Thoracic aorta (tissue), 2 donors: ENCODE measurements at regions not wholly inside any gene's neighbourhood (a gene's known extent, or its start where the extent isn't known, plus 50 kb on each side); places are given as distances from the start of the nearest gene placed in this dataset.

Source experiments
- ATAC-seq: fragments of 150-250 bp; one replicate; pipeline ENCODE4 v1.8.0; 2017; ENCODE audit warnings: low read depth; ENCODE audit not compliant: insufficient number of reproducible peaks, low FRiP score
- DNase-seq: peaks from one replicate; pipeline ENCODE4 v3.0.0-alpha.2; 2020; ENCODE audit warnings: low spot score
- H3K27ac ChIP-seq, 2 donors: fragments of 200-600 bp; sonication (generic); 1 replicate in 1 of 2; 2 replicates in 1 of 2; pipeline ENCODE4 v1.5.1; 2016; ENCODE audit warnings: mild to moderate bottlenecking in 2 of 2, moderate library complexity in 2 of 2
- H3K27me3 ChIP-seq: fragments of 200-600 bp; sonication (generic); replicated peaks from 2 replicates; pipeline ENCODE4 v1.6.0; 2016; ENCODE audit warnings: mild to moderate bottlenecking; ENCODE audit not compliant: insufficient read depth
- H3K36me3 ChIP-seq: fragments of 200-600 bp; sonication (generic); one replicate; pipeline ENCODE4 v1.5.1; 2016
- H3K4me1 ChIP-seq, 2 donors: fragments of 200-600 bp; sonication (generic); 1 replicate in 1 of 2; 2 replicates in 1 of 2; pipeline versions ENCODE4 v1.5.1 to v1.6.0; 2016; ENCODE audit warnings: low read depth in 2 of 2, mild to moderate bottlenecking in 1 of 2; ENCODE audit not compliant: control insufficient read depth in 1 of 2
- H3K4me3 ChIP-seq: fragments of 200-600 bp; sonication (generic); 2 replicates; pipeline ENCODE4 v1.5.1; 2016; ENCODE audit warnings: mild to moderate bottlenecking
- H3K9me3 ChIP-seq: fragments of 200-600 bp; sonication (generic); 2 replicates; pipeline ENCODE4 v1.5.1; 2016
- TF ChIP-seq, protein P1 (sequence below): fragments of 200-600 bp; sonication (generic); IDR thresholded peaks from one replicate; pipeline ENCODE4 v1.5.1; 2019; ENCODE audit warnings: antibody characterized with exemption

GRCh38 chr3:18232317-18232716, 192.8 kb downstream of the SATB1 start:
- no peak overlapping the region for H3K4me3 ChIP-seq
- H3K36me3 ChIP-seq, result no peaks in the 10 kb centered on the region
- H3K27me3 ChIP-seq, result no peaks in the 10 kb centered on the region
- ATAC-seq (no peak), DNase-seq (no peak)
- TF ChIP-seq, protein P1, sequence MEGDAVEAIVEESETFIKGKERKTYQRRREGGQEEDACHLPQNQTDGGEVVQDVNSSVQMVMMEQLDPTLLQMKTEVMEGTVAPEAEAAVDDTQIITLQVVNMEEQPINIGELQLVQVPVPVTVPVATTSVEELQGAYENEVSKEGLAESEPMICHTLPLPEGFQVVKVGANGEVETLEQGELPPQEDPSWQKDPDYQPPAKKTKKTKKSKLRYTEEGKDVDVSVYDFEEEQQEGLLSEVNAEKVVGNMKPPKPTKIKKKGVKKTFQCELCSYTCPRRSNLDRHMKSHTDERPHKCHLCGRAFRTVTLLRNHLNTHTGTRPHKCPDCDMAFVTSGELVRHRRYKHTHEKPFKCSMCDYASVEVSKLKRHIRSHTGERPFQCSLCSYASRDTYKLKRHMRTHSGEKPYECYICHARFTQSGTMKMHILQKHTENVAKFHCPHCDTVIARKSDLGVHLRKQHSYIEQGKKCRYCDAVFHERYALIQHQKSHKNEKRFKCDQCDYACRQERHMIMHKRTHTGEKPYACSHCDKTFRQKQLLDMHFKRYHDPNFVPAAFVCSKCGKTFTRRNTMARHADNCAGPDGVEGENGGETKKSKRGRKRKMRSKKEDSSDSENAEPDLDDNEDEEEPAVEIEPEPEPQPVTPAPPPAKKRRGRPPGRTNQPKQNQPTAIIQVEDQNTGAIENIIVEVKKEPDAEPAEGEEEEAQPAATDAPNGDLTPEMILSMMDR, result no peak
- H3K9me3 ChIP-seq, result no peaks in the 10 kb centered on the region
- no peak overlapping the region for H3K27ac ChIP-seq
- peaks cover 0 to 6% of the 10 kb centered on the region in 2 donors for H3K4me1 ChIP-seq

- ATAC-seq (no peak), DNase-seq (no peak)
- Histone ChIP-seq H3K9me3 (no peaks in the 10 kb centered on the region), H3K27me3 (no peaks in the 10 kb centered on the region), H3K4me1 (no peaks in the 10 kb centered on the region), H3K27ac (no peak overlapping the region), H3K4me3 (no peak overlapping the region), H3K36me3 (no peaks in the 10 kb centered on the region)
- TF ChIP-seq, protein P1, result no peak
Observed at GRCh38 chr3:18228060-18228459, 197.1 kb downstream of the SATB1 start.

DNA sequence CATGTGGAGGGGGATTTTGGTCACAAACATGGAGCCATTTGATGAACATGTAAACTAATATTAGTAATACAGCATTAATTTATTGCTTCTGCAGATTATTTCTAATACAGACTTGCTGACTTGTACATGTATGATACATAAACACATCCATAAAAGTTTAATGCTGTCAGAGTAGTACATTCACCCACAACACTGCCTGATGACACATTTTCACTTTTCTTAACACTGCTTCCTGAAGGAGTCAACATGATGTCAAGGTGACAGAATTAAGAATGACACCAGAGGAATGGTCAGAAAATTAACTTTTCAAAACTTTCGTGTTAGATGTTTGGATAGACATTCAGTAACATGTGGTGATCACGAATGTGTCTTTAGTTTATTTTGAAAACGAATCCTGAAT, 199.4 kb downstream of the SATB1 start:
- Histone ChIP-seq H3K4me1 (no peaks in the 10 kb centered on the region), H3K4me3 (no peak overlapping the region), H3K27me3 (no peaks in the 10 kb centered on the region), H3K27ac (no peak overlapping the region), H3K36me3 (no peaks in the 10 kb centered on the region), H3K9me3 (no peaks in the 10 kb centered on the region)
- no peak for ATAC-seq
- no peak for DNase-seq
- TF ChIP-seq, protein P1, result no peak

DNA sequence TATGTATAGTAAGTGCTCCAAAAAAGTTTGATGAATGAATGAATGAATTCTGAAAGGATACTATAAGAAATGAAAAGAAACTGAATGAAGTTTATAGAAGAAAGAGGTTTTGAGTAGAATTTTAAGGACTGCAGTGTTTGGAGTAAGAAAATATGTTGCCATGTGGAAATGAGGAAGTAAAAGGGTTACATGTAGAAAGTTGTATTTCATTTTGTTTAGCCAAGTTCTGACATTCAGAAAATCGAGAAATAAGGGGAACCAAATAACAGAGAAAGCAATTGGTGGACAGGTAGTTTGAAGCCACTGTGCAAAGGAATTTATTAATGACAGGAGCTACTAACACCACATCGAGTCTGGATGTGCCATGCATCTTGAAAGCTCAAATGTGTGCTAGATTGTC, 200.7 kb downstream of the SATB1 start:
- DNase-seq, result no peak
- H3K9me3 ChIP-seq, result no peaks in the 10 kb centered on the region
- no peaks in the 10 kb centered on the region for H3K27me3 ChIP-seq
- no peak overlapping the region for H3K27ac ChIP-seq
- TF ChIP-seq, protein P1, result no peak
- H3K4me1 ChIP-seq, result no peaks in the 10 kb centered on the region
- no peak overlapping the region for H3K4me3 ChIP-seq
- no peaks in the 10 kb centered on the region for H3K36me3 ChIP-seq
- ATAC-seq, result no peak

GRCh38 chr3:18223974-18224373, 201.2 kb downstream of the SATB1 start:
- Histone ChIP-seq H3K4me3 (no peak overlapping the region), H3K4me1 (no peaks in the 10 kb centered on the region), H3K27me3 (no peaks in the 10 kb centered on the region), H3K27ac (no peak overlapping the region), H3K36me3 (no peaks in the 10 kb centered on the region), H3K9me3 (no peaks in the 10 kb centered on the region)
- no peak for DNase-seq
- TF ChIP-seq, protein P1, result no peak
- ATAC-seq, result no peak
